ENCODE measurements at regions not wholly inside any gene's neighbourhood (a gene's known extent, or its start where the extent isn't known, plus 50 kb on each side); places are given as distances from the start of the nearest gene placed in this dataset.

DNA sequence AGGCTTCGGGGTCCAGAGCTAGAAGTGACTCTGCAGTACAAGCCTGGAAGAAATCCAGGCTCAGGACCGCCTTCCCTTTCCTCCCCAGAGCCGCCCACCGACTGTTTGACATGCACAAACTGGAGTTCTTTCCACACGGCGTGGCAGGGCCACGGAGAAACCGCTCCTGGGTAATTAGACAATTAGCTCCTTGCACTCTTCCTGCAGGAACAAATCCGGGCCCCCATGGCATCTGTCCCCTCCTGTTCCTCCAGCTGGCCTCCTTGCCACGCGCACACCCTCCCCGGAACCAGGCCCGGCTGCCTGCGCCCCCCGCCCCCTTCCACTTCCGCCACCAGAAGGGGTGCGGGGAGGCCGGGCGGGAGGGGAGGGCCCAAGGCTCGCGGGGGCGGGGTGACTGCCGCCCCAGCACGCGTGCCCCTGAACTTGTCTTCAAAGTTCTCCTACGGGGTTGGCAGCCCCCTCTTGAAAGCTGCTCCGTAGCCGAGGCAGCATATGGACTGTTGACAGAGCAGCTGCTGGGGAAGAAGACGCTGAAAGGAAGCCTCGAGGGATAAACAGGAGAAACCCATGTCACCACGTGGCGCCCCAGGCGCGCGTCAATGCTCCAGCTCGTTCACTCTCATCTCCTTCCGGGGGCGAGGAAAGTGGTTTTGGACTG, 74.3 kb downstream of the SEC61B start:
- TF ChIP-seq, protein P1, sequence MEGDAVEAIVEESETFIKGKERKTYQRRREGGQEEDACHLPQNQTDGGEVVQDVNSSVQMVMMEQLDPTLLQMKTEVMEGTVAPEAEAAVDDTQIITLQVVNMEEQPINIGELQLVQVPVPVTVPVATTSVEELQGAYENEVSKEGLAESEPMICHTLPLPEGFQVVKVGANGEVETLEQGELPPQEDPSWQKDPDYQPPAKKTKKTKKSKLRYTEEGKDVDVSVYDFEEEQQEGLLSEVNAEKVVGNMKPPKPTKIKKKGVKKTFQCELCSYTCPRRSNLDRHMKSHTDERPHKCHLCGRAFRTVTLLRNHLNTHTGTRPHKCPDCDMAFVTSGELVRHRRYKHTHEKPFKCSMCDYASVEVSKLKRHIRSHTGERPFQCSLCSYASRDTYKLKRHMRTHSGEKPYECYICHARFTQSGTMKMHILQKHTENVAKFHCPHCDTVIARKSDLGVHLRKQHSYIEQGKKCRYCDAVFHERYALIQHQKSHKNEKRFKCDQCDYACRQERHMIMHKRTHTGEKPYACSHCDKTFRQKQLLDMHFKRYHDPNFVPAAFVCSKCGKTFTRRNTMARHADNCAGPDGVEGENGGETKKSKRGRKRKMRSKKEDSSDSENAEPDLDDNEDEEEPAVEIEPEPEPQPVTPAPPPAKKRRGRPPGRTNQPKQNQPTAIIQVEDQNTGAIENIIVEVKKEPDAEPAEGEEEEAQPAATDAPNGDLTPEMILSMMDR (IDR thresholded peaks at IDR 0.05; ENCODE audit: low read depth, low read length, poor library complexity, severe bottlenecking) = no peak
- no peak for TF ChIP-seq EZH2phosphoT487 (IDR thresholded peaks at IDR 0.05; ENCODE audit: borderline replicate concordance, low read length)

All from DOHH2 (cell line).